ENCODE measurements at regions not wholly inside any gene's neighbourhood (a gene's known extent, or its start where the extent isn't known, plus 50 kb on each side); places are given as distances from the start of the nearest gene placed in this dataset.
"Not testable (repeated sequence)": the region's sequence is repeated elsewhere in the genome, so short reads cannot be mapped to it uniquely, and the experiment has no call there.

GRCh38 chr13:107806726-107807125, 408.6 kb downstream of the LIG4 start:
- TF ChIP-seq CTCF (conservative IDR thresholded peaks at IDR 0.05): no peak
- H3K27ac ChIP-seq: no peak overlapping the region

- H3K27ac ChIP-seq: no peak overlapping the region
- no peak for TF ChIP-seq CTCF (conservative IDR thresholded peaks at IDR 0.05)
- no peak for TF ChIP-seq ZFX (IDR thresholded peaks at IDR 0.05)
Measured at GRCh38 chr13:107803822-107804495, 411.4 kb downstream of the LIG4 start.

GRCh38 chr13:107801621-107802020, 413.7 kb downstream of the LIG4 start:
- H3K27ac ChIP-seq: no peak overlapping the region
- TF ChIP-seq ZFX (IDR thresholded peaks at IDR 0.05) (no peak), CTCF (conservative IDR thresholded peaks at IDR 0.05) (no peak)

GRCh38 chr13:107799001-107799400, 416.3 kb downstream of the LIG4 start:
- TF ChIP-seq CTCF (conservative IDR thresholded peaks at IDR 0.05): no peak
- no peak for TF ChIP-seq ZFX (IDR thresholded peaks at IDR 0.05)
- H3K27ac ChIP-seq: no peak overlapping the region

- no peak for TF ChIP-seq CTCF (conservative IDR thresholded peaks at IDR 0.05)
- no peak for TF ChIP-seq ZFX (IDR thresholded peaks at IDR 0.05)
- H3K27ac ChIP-seq: no peak overlapping the region
Measured at GRCh38 chr13:107790397-107790796, 424.9 kb downstream of the LIG4 start.

- H3K27ac ChIP-seq: no peak overlapping the region
- TF ChIP-seq CTCF (conservative IDR thresholded peaks at IDR 0.05) (no peak), ZFX (IDR thresholded peaks at IDR 0.05) (no peak)
Measured at GRCh38 chr13:107788464-107789165, 426.7 kb downstream of the LIG4 start.

GRCh38 chr13:107782646-107783045, 432.7 kb downstream of the LIG4 start:
- not testable (repeated sequence) for H3K27ac ChIP-seq

GRCh38 chr13:107778094-107778493, 437.2 kb downstream of the LIG4 start:
- no peak overlapping the region for H3K27ac ChIP-seq
- TF ChIP-seq ZFX (IDR thresholded peaks at IDR 0.05) (no peak), CTCF (conservative IDR thresholded peaks at IDR 0.05) (no peak)

Data from C4-2B (cell line).